SW 1271 (cell line): ENCODE measurements at regions not wholly inside any gene's neighbourhood (a gene's known extent, or its start where the extent isn't known, plus 50 kb on each side); places are given as distances from the start of the nearest gene placed in this dataset.
"Not testable (repeated sequence)": the region's sequence is repeated elsewhere in the genome, so short reads cannot be mapped to it uniquely, and the experiment has no call there.

Experiments
- DNase-seq, 2 experiments: peaks; one replicate each; lab custom pipeline; 2025; lab: John Stamatoyannopoulos, UW

DNA sequence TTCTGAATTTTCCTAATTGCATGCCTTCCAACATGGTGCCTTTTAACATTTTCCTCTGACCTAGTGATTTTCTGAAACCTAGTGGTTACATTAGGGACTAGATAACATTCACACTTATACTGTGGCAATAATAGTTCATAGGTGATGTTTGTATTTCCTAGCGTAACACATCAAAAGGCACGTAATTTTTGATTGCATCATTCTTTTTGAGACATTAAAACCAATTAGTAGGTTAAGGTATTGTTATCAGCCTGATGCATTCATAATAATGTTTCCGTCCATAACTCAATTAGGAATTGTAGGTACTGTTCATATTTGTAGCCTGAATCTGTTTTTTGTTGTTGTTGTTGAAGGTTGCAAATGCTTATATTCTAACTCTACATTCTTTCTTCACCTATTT lies 192.4 kb downstream of the ANXA1 start:
- no peak for DNase-seq

GRCh38 chr9:73347123-73347522 lies 195.5 kb downstream of the ANXA1 start:
- DNase-seq: no peak

GRCh38 chr9:73347720-73348119 lies 196.1 kb downstream of the ANXA1 start:
- no peak for DNase-seq

DNA sequence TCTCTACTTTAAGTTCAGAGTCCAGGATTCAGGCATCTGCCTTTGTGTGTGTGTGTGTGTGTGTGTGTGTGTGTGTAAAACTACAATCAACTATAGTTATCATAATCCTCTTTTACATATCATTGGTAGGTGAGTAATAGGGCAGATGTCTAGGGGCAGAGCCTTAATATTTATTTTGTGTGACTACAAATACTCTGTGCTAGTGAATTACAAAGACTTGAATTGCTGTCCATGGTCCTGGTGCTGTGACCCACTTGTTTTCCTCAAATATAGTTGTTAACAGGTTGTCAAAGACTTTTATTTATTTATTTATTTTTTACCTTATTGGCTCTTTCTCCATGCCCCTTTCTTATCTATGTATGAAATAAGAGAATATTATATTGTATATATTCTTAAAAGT lies 196.8 kb downstream of the ANXA1 start:
- no peak for DNase-seq

GRCh38 chr9:73349476-73349875 lies 197.8 kb downstream of the ANXA1 start:
- DNase-seq: no peak

DNA sequence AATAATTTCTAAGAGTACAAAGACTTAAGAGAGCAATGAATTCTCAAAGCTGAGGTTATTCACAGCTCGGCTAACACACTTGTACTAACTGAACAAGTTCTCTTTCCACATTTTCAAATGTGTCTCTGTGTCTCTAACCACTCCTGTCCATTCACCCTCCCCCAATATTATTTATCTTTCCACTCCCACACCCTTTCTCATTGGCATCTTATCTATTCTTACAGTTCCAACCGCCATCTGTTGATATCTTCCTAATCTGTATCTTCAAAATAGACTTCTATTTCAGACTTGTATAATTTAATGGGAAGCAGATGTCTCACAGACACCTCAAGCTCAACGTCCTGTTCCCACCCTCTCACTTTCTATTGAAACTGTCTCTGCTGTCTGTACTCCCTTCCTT lies 205.9 kb downstream of the ANXA1 start:
- DNase-seq: no peak

GRCh38 chr9:73370053-73370452 lies 218.4 kb downstream of the ANXA1 start:
- DNase-seq: no peak

GRCh38 chr9:73371801-73372200 lies 220.1 kb downstream of the ANXA1 start:
- no peak for DNase-seq

GRCh38 chr9:73380411-73380810 lies 228.7 kb downstream of the ANXA1 start:
- no peak for DNase-seq

DNA sequence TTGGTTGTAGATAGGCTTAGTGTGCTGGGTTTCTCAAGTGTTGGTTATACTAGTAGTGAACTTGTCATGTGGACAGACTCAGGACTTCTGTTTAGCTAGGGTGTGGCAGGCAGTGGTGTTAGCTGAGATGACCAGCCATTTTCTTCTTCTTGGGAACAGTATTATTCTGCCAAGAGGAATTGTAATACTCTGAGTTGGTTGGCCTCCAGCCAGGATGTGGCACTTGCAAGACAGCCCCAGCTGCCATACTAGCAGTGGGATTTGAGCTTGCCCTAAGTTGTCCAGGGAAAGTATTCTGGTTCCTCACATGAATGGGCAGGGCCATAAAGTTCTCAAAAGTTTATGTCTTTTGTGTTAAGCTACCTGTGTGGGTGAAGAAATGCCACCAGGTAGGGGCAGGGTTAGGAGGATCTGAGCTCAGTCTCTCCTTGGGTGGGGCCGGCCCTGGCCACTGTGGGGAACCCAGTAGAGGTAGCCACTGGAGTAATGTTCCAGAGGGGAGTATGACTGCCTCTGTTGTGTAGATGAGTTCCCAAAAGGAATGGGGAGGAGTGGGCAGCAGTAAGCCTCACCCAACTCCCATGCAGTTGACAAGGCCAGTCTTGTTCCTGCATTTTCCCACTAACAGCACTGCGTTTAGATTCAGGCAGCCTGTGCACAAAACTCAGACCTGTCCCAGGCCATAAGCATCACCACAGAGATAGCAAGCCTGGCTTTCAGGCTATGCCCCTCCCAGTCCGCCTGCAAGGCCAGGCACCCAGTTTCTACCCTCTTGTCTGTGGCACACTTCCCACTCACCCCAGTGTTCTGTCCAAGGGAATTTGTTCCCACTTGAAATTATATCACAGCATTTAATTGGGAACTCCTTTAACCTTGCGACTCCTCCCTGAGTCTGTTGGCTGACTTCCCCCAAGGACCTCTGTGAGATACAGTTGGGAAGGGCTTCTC lies 250.7 kb downstream of the ANXA1 start:
- no peak for DNase-seq

DNA sequence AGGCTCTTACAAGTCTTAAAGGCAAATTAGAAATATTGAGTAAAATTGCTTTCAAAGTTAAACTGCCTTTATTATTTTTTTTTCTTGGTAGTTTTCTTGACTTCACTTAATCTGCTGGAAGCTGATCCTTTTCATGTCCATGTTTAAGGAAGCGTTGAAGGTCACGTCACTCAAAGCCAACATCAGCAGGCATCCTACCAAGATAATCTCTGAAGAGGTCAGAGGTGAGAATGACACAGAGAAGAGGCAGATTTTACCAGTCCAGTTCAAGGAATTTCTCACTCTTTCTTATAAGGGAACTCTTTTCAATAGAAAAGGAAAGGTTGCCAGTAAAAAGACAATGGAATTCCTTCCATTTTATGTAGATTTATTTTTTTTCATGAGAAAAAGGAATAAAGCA lies 259.8 kb downstream of the ANXA1 start:
- no peak for DNase-seq

DNA sequence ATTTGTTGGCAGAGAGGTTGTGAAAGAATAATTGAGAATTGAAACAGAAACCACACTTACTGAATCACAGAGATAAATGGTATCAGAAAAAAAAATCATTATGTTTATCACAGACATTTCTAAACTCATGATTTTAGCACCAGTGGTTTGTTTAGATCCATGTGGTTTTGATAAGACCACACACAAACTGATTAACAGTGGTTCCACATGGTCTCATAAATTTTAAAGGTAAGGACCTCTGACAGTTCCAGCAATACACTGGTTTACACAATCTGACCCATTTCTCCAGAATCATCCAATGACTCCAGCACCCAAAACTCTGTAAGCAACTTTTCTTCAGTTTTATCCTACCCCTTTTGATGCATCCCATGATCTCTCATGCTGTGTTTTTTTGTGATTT lies 261.2 kb downstream of the ANXA1 start:
- DNase-seq: no peak

GRCh38 chr9:73423891-73424290 lies 272.2 kb downstream of the ANXA1 start:
- DNase-seq: no peak

DNA sequence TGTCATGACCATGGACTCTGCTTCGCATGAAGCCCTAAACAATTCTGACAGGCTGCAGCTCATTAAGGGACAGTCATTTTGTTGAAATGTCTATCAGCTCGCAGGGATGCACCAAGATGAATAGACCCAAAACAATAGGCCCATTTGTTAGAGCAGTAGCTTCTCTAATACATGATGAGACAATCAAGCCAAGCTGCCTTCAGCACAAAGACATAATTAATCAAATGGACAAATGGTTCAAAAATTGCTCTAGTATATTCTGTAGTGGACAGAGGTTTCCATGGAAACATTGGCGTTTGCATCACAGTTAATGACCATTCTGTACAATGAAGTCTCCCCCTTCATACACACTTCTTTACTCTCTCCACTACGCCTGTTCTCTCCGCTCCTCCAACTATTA lies 274.6 kb downstream of the ANXA1 start:
- no peak for DNase-seq

DNA sequence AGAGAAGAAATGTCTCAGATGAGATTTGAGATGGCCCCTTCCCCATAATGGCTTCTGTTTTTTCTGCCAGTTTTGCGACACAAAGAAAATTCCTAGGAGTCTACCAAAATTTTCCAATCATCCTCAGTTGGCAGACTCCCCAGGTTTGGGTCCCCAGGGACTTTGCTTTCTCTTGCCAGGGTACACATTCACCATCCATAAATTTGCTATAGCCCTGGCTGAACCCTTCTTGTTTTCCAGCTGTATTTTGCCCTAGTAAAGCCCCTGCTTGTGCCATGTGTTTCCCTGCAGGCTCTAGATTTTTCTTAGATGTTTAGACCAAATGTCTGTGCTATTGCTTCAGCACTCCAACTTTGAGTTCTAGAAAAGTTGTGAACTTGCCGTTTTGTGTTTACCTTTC lies 283.2 kb downstream of the ANXA1 start:
- no peak for DNase-seq

- DNase-seq: peak in 1 of 2 experiments; percentile 23
Measured at GRCh38 chr9:73437758-73438157, 286.1 kb downstream of the ANXA1 start.

DNA sequence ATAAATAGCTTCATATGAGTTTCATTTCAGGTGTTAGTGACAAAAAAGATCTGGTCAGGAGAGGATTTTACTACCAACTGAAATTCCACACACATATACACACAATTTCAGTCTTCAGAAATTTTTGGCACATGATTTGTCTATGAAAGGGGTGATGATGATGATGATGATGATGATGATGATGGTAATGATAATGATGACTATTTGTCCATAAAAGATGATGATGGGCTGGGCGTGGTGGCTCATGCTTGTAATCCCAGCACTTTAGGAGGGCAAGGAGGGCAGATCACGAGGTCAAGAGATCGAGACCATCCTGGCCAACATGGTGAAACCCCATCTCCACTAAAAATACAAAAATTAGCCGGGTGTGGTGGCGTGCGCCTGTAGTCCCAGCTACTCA lies 288.2 kb downstream of the ANXA1 start:
- DNase-seq: not testable (repeated sequence)

GRCh38 chr9:73441223-73441622 lies 289.6 kb downstream of the ANXA1 start:
- DNase-seq: no peak

DNA sequence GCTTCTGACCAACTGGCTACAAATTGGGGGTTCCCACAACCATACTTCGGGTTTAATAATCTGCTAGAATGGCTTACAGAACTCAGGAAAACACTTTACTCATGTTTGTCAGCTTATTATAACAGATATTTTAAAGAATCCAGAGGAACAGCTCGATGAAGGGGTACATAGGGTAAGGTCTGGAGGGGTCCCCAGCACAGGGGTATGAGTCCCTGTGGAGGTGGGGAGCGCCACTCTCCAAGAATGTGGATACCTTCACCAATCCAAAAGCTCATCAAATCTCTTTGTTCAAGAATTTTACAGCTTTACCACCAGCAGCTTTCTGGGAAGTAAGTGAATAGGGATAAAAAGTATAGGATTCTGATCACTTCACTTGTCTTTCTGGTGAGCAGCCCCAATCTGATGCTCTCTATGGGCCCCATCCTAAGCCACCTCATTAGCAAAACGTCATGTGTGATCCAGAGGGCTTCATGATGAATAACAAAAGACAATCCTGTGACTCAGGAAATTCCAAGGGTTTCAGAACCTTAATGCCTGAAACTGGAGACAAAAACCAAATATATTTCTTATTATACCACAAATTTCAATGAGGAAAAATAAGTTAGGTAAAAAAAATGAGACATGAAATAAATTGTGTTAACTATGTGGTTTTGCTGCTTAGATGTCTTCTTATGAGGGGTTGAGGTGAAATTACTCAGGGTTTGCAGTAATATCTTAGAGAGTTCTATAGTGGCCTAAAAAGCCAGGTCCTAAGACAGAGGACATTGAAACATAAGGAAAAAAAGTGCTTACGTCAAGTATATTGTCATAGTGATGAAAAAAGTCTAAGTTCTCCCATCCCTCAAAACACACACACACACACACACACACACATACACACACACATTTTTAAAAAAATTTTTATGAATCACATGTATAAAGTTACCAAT lies 290.5 kb downstream of the ANXA1 start:
- DNase-seq: no peak

DNA sequence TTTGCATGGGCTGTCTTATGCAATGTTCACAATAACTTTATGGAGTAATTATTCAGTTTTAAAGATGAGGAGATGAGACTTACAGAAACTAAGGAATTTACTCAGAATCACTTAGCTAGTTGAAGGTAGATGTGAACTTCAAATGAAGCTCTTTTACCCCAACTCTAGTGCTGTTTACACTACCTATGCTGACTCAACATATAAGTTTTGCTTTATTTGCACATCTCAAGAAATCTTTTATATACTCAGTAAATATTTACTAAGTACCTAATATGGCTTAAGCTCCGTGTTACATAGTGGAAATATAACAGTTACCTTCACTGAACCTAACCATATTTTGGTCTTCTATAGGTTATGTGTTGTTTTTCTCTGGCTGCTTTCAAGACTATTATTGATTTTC lies 293.2 kb downstream of the ANXA1 start:
- DNase-seq: no peak

GRCh38 chr9:73445384-73445783 lies 293.7 kb downstream of the ANXA1 start:
- not testable (repeated sequence) for DNase-seq

- no peak for DNase-seq
Measured at GRCh38 chr9:73446306-73446705, 294.6 kb downstream of the ANXA1 start.

GRCh38 chr9:73451003-73451402 lies 299.3 kb downstream of the ANXA1 start:
- DNase-seq: no peak
